H1 (cell line): ENCODE measurements at regions not wholly inside any gene's neighbourhood (a gene's known extent, or its start where the extent isn't known, plus 50 kb on each side); places are given as distances from the start of the nearest gene placed in this dataset.

Experiments used
- CTCF ChIA-PET: fragments of 300-600 bp; sonication (Branson Sonifier 250); formaldehyde crosslinking; loops from one replicate; lab custom pipeline; 2021; ENCODE audit not compliant: partially characterized antibody; lab: Charles Lee
- POLR2A ChIA-PET: fragments of 300-600 bp; sonication (Branson Sonifier 250); formaldehyde crosslinking; loops from one replicate; lab custom pipeline; 2021; ENCODE audit warnings: inconsistent platforms; ENCODE audit not compliant: partially characterized antibody; lab: Charles Lee
- DNase-seq, 2 experiments: peaks; one replicate each; pipeline versions ENCODE4 v3.0.0 to v3.0.0-alpha.2; 2010 to 2022; ENCODE audit warnings: low spot score in 2 of 2, low read depth in 1 of 2, mixed read lengths in 1 of 2
- FAIRE-seq: peaks from 2 replicates; lab custom pipeline; 2011; peaks lifted over from hg19 to GRCh38; lab: Jason Lieb, UNC
- H2AFZ ChIP-seq: 2 replicates; pipeline ENCODE4 v1.8.1; 2012; ENCODE audit warnings: low read length, inconsistent platforms
- H2AK5ac ChIP-seq: 2 replicates; pipeline ENCODE4 v1.6.1; 2013; ENCODE audit warnings: low read depth, low read length
- H2BK120ac ChIP-seq: replicated peaks from 2 replicates; pipeline ENCODE3; 2013; ENCODE audit warnings: low read depth, low read length, inconsistent platforms
- H2BK12ac ChIP-seq: 2 replicates; pipeline ENCODE4 v1.6.1; 2013; ENCODE audit warnings: low read depth, low read length
- H2BK15ac ChIP-seq: 2 replicates; pipeline ENCODE4 v1.6.1; 2013; ENCODE audit warnings: low read length
- H2BK20ac ChIP-seq: 2 replicates; pipeline ENCODE4 v1.6.1; 2013; ENCODE audit warnings: low read length
- H2BK5ac ChIP-seq: 2 replicates; pipeline ENCODE4 v1.6.1; 2013; ENCODE audit warnings: low read depth, low read length
- H3K14ac ChIP-seq: 2 replicates; pipeline ENCODE4 v1.6.1; 2013; ENCODE audit warnings: inconsistent platforms; ENCODE audit not compliant: insufficient read length
- H3K18ac ChIP-seq: 2 replicates; pipeline ENCODE4 v1.6.1; 2013; ENCODE audit warnings: low read length; ENCODE audit errors: extremely low read depth
- H3K23ac ChIP-seq: 2 replicates; pipeline ENCODE4 v1.6.1; 2013; ENCODE audit warnings: inconsistent platforms; ENCODE audit not compliant: insufficient read length
- H3K23me2 ChIP-seq: 2 replicates; pipeline ENCODE4 v1.6.1; 2013; ENCODE audit warnings: low read depth, low read length
- H3K27ac ChIP-seq: 2 replicates; pipeline ENCODE4 v1.6.1; 2011; ENCODE audit warnings: low read depth, low read length, inconsistent platforms
- H3K27me3 ChIP-seq, 4 experiments: replicated peaks in 1 of 4; 1 replicate in 1 of 4; 2 replicates in 3 of 4; pipeline versions ENCODE4 v1.6.1 to v1.8.1; 2011 to 2013; ENCODE audit warnings: low read length in 3 of 4, mild to moderate bottlenecking in 3 of 4, inconsistent platforms in 2 of 4, mixed read lengths in 2 of 4, moderate library complexity in 1 of 4; ENCODE audit not compliant: control insufficient read depth in 3 of 4, insufficient read depth in 3 of 4; ENCODE audit errors: extremely low read depth in 1 of 4
- H3K36me3 ChIP-seq, 4 experiments: 2 replicates each; pipeline versions ENCODE4 v1.6.1 to v1.8.1; 2011 to 2013; ENCODE audit warnings: mild to moderate bottlenecking in 4 of 4, low read length in 3 of 4, moderate library complexity in 2 of 4, control low read depth in 1 of 4, inconsistent platforms in 1 of 4; ENCODE audit not compliant: insufficient read depth in 4 of 4, control insufficient read depth in 2 of 4
- H3K4ac ChIP-seq: replicated peaks from 2 replicates; pipeline ENCODE3; 2013; ENCODE audit warnings: low read length, low read depth, mixed read lengths, inconsistent platforms; ENCODE audit not compliant: insufficient read length
- H3K4me1 ChIP-seq, 4 experiments: replicated peaks in 1 of 4; 1 replicate in 1 of 4; 2 replicates in 3 of 4; pipeline versions ENCODE4 v1.6.1 to v1.8.1; 2011 to 2013; ENCODE audit warnings: low read length in 3 of 4, inconsistent platforms in 2 of 4, mixed read lengths in 1 of 4; ENCODE audit not compliant: insufficient read depth in 4 of 4, control insufficient read depth in 3 of 4
- H3K4me2 ChIP-seq, 2 experiments: 2 replicates each; pipeline versions ENCODE4 v1.6.1 to v1.8.1; 2011 to 2013; ENCODE audit warnings: low read depth in 2 of 2, low read length in 2 of 2, control low read depth in 1 of 2, inconsistent platforms in 1 of 2, mild to moderate bottlenecking in 1 of 2; ENCODE audit not compliant: insufficient read depth in 1 of 2
- H3K4me3 ChIP-seq, 4 experiments: fragments of 200-600, 300-600 bp in 1 of 4; sonication (generic), shearing (Covaris generic), sonication (Bioruptor Twin) in 1 of 4; 2 replicates each; pipeline versions ENCODE4 v1.5.1 to v1.8.1; 2011 to 2016; ENCODE audit warnings: low read length in 4 of 4, low read depth in 3 of 4, control low read depth in 2 of 4, inconsistent platforms in 2 of 4, mild to moderate bottlenecking in 2 of 4, mixed read lengths in 1 of 4, moderate library complexity in 1 of 4; ENCODE audit not compliant: insufficient read depth in 2 of 4; ENCODE audit errors: extremely low read depth in 1 of 4
- H3K56ac ChIP-seq: replicated peaks from 2 replicates; pipeline ENCODE3; 2013; ENCODE audit warnings: low read depth, mild to moderate bottlenecking, mixed read lengths, low read length, inconsistent platforms; ENCODE audit not compliant: insufficient read length
- H3K79me1 ChIP-seq: 2 replicates; pipeline ENCODE4 v1.6.1; 2013; ENCODE audit warnings: low read depth, low read length, control low read depth
- H3K79me2 ChIP-seq, 2 experiments: 2 replicates each; pipeline versions ENCODE4 v1.6.1 to v1.8.1; 2012 to 2013; ENCODE audit warnings: low read length in 2 of 2, mild to moderate bottlenecking in 2 of 2, inconsistent platforms in 1 of 2; ENCODE audit not compliant: insufficient read depth in 2 of 2, control insufficient read depth in 1 of 2
- H3K9ac ChIP-seq, 4 experiments: replicated peaks in 1 of 4; 1 replicate in 1 of 4; 2 replicates in 3 of 4; pipeline versions ENCODE4 v1.6.1 to v1.8.1; 2011 to 2013; ENCODE audit warnings: low read depth in 3 of 4, low read length in 3 of 4, control low read depth in 2 of 4, mild to moderate bottlenecking in 2 of 4, moderate library complexity in 2 of 4, inconsistent platforms in 1 of 4; ENCODE audit errors: extremely low read depth in 1 of 4
- H3K9me3 ChIP-seq, 2 experiments: 2 replicates each; pipeline versions ENCODE4 v1.6.1 to v1.8.1; 2012 to 2013; ENCODE audit warnings: mild to moderate bottlenecking in 2 of 2, moderate library complexity in 2 of 2, control low read depth in 1 of 2, inconsistent platforms in 1 of 2, low read depth in 1 of 2, low read length in 1 of 2, mixed read lengths in 1 of 2; ENCODE audit not compliant: insufficient read depth in 2 of 2
- H4K20me1 ChIP-seq, 2 experiments: replicated peaks in 1 of 2; 2 replicates each; pipeline versions ENCODE3 to v1.8.1; 2011 to 2013; ENCODE audit warnings: inconsistent platforms in 2 of 2, low read length in 2 of 2, mild to moderate bottlenecking in 1 of 2; ENCODE audit not compliant: insufficient read depth in 2 of 2, control insufficient read depth in 1 of 2
- H4K5ac ChIP-seq: 2 replicates; pipeline ENCODE4 v1.6.1; 2013; ENCODE audit warnings: low read length, low read depth, mixed read lengths, inconsistent platforms; ENCODE audit not compliant: insufficient read length
- H4K8ac ChIP-seq: 2 replicates; pipeline ENCODE4 v1.8.0; 2013; ENCODE audit warnings: mild to moderate bottlenecking, moderate library complexity, low read length, inconsistent platforms; ENCODE audit not compliant: insufficient read depth; ENCODE audit errors: extremely low read depth
- H4K91ac ChIP-seq: replicated peaks from 2 replicates; pipeline ENCODE3; 2013; ENCODE audit warnings: low read length, mixed read lengths, inconsistent platforms; ENCODE audit not compliant: insufficient read length
- CHD1 ChIP-seq: IDR thresholded peaks from 2 replicates; pipeline ENCODE4 v1.6.1; 2012; ENCODE audit warnings: low read depth, low read length, improper control_type of control experiment
- CHD2 ChIP-seq: IDR thresholded peaks from 2 replicates; pipeline ENCODE4 v1.6.1; 2012; ENCODE audit warnings: low read length, improper control_type of control experiment
- CREB1 ChIP-seq: IDR thresholded peaks from 2 replicates; pipeline ENCODE4 v1.6.1; 2012; ENCODE audit warnings: inconsistent platforms
- FOSL1 ChIP-seq: IDR thresholded peaks from 2 replicates; pipeline ENCODE4 v1.6.1; 2011; ENCODE audit warnings: mild to moderate bottlenecking, low read depth, low read length, moderate library complexity; ENCODE audit not compliant: insufficient read depth
- JUN ChIP-seq: IDR thresholded peaks from 2 replicates; pipeline ENCODE4 v1.6.1; 2011; ENCODE audit warnings: low read depth, mild to moderate bottlenecking, improper control_type of control experiment, low read length
- JUND ChIP-seq: IDR thresholded peaks from 2 replicates; pipeline ENCODE4 v1.6.1; 2011; ENCODE audit warnings: mild to moderate bottlenecking, improper control_type of control experiment, low read length
- KDM4A ChIP-seq: IDR thresholded peaks from one replicate; pipeline ENCODE4 v1.7.1; 2012; ENCODE audit warnings: low read depth, mild to moderate bottlenecking, moderate library complexity, low read length, inconsistent platforms; ENCODE audit not compliant: severe bottlenecking
- KDM5A ChIP-seq: fragments of 200-600 bp; IDR thresholded peaks from 2 replicates; pipeline ENCODE4 v1.7.1; 2012; ENCODE audit warnings: mild to moderate bottlenecking, low read length, inconsistent platforms, mixed read lengths
- NRF1 ChIP-seq: IDR thresholded peaks from 2 replicates; pipeline ENCODE4 v1.6.1; 2011; ENCODE audit warnings: mild to moderate bottlenecking, low read depth, low read length, improper control_type of control experiment
- POLR2AphosphoS5 ChIP-seq: IDR thresholded peaks from 2 replicates; pipeline ENCODE4 v1.6.1; 2011; ENCODE audit warnings: low read depth, low read length
- SIN3A ChIP-seq, 2 experiments: IDR thresholded peaks in 1 of 2; conservative IDR thresholded peaks in 1 of 2; 2 replicates each; pipeline ENCODE4 v1.6.1; 2011 to 2012; ENCODE audit warnings: low read length in 2 of 2, improper control_type of control experiment in 1 of 2, low read depth in 1 of 2, mild to moderate bottlenecking in 1 of 2
- SRF ChIP-seq: IDR thresholded peaks from 2 replicates; pipeline ENCODE4 v1.6.1; 2011; ENCODE audit warnings: mild to moderate bottlenecking, low read depth, low read length, moderate library complexity
- TCF12 ChIP-seq: IDR thresholded peaks from 2 replicates; pipeline ENCODE4 v1.6.1; 2011; ENCODE audit warnings: low read depth, mild to moderate bottlenecking, low read length
- ZNF274 ChIP-seq: IDR thresholded peaks from 2 replicates; pipeline ENCODE4 v1.7.0; 2012; ENCODE audit warnings: low read length, borderline replicate concordance; ENCODE audit errors: extremely low read depth
- WGBS, 2 experiments: shearing (Covaris generic) in 1 of 2; methylation state at CpG; one replicate each; pipeline versions ENCODE4 v1.1.6 to v1.1.7; 2013 to 2015; ENCODE audit warnings: low lambda C conversion rate in 2 of 2, mixed read lengths in 2 of 2, inconsistent platforms in 1 of 2, low coverage in 1 of 2, missing lambda C conversion rate in 1 of 2; ENCODE audit not compliant: insufficient replicate concordance in 2 of 2, insufficient coverage in 1 of 2, insufficient read length in 1 of 2; ENCODE audit errors: extremely low coverage in 1 of 2, missing lambda C conversion rate in 1 of 2; 5-methylcytosine and 5-hydroxymethylcytosine counted together

GRCh38 chr11:17153757-17154156 lies 54.0 kb downstream of the PIK3C2A start:
- POLR2A ChIA-PET, result interaction anchor here (0.9 to 1.2 kb wide), 2 partner anchors 51 to 54 kb away, joined by 3 read pairs; partner anchors contain the start of gene PIK3C2A
- TF ChIP-seq CREB1 (no peak), KDM5A (no peak), JUND (no peak), ZNF274 (no peak), JUN (no peak), SIN3A (conservative IDR thresholded peaks at IDR 0.05 in 1 of 2, IDR thresholded peaks at IDR 0.05 in 1 of 2; ENCODE audit: low read depth in 1 of 2, low read length in 2 of 2) (no peak), TCF12 (no peak), POLR2AphosphoS5 (no peak), SRF (no peak), CHD2 (no peak), KDM4A (no peak), NRF1 (no peak), FOSL1 (no peak), CHD1 (no peak)

More at GRCh38 chr11:17153757-17154156, 54.0 kb downstream of the PIK3C2A start:
- no peak overlapping the region for H3K4me2 ChIP-seq
- no peak overlapping the region for H2BK120ac ChIP-seq
- H2AK5ac ChIP-seq, result no peak overlapping the region
- DNase-seq (no peak), FAIRE-seq (no peak)
- H3K27me3 ChIP-seq, result no peaks in the 10 kb centered on the region
- no peaks in the 10 kb centered on the region for H3K4me1 ChIP-seq
- no peak overlapping the region for H4K8ac ChIP-seq
- no peaks in the 10 kb centered on the region for H3K79me1 ChIP-seq
- H3K23me2 ChIP-seq, result no peaks in the 10 kb centered on the region
- no peak overlapping the region for H4K5ac ChIP-seq
- no peak overlapping the region for H3K27ac ChIP-seq
- 89% methylated on average over 2 of the region's 2 CpGs; no CpG with 5 or more reads in 1 of the 2 experiments for WGBS, 2 experiments
- no peak overlapping the region for H2BK5ac ChIP-seq
- no peak overlapping the region for H3K18ac ChIP-seq
- no peak overlapping the region for H3K23ac ChIP-seq
- H3K9me3 ChIP-seq, result no peaks in the 10 kb centered on the region
- peaks cover 0 to 42% of the 10 kb centered on the region in 2 experiments; a peak in 2 of 4 replicates for H3K79me2 ChIP-seq
- no peak overlapping the region for H3K56ac ChIP-seq
- no peak overlapping the region for H3K4me3 ChIP-seq
- H2AFZ ChIP-seq, result no peak overlapping the region
- H4K20me1 ChIP-seq, result peaks cover 0 to 1% of the 10 kb centered on the region in 2 experiments
- peaks cover 0 to 20% (median 0%) of the 10 kb centered on the region in 4 experiments; a peak in 2 of 8 replicates for H3K36me3 ChIP-seq
- no peak overlapping the region for H3K14ac ChIP-seq
- no peak overlapping the region for H3K9ac ChIP-seq
- no peak overlapping the region for H2BK20ac ChIP-seq
- no peak overlapping the region for H4K91ac ChIP-seq
- no peak overlapping the region for H3K4ac ChIP-seq
- CTCF ChIA-PET, result interaction anchor here (1.0 to 1.2 kb wide), 2 partner anchors 45 to 76 kb away, joined by 3 to 4 read pairs; no protein-coding TSS in a partner anchor
- H2BK15ac ChIP-seq, result no peak overlapping the region
- H2BK12ac ChIP-seq, result no peak overlapping the region
